ENCODE measurements at regions not wholly inside any gene's neighbourhood (a gene's known extent, or its start where the extent isn't known, plus 50 kb on each side); places are given as distances from the start of the nearest gene placed in this dataset.
"Not testable (repeated sequence)": the region's sequence is repeated elsewhere in the genome, so short reads cannot be mapped to it uniquely, and the experiment has no call there.

DNA sequence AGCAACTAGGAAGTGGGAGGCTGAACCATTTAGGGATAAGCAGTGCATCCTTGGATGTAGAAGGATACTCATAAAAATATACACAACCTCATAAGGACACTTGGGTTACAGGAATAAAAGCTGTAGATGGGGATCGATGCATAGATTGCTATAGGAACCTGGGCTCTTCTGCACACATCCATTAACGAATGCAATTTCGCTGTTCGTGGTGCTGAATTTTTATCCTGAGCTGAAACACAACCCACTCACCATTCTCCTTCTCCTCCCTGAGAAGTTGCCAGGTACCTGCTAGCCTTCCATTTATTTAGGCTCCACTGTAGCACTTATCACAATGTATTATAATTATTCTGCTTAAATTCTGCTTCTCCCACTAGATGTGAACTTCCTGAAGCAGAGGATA is 320.6 kb upstream of the BRINP1 start:
- no peak overlapping the region for H3K4me3 ChIP-seq (ENCODE audit: insufficient read depth, low read depth, low read length)
- H3K27me3 ChIP-seq (ENCODE audit: control insufficient read depth, insufficient read depth, low read length, poor library complexity, severe bottlenecking), result no peaks in the 10 kb centered on the region
- no peaks in the 10 kb centered on the region for H3K4me1 ChIP-seq (ENCODE audit: control insufficient read depth, insufficient read depth, low read length)
- WGBS, 2 experiments, result 27 to 36% methylated on average over 4 of the region's 4 CpGs
- H3K27ac ChIP-seq (ENCODE audit: insufficient read depth, low read depth, low read length, poor library complexity, severe bottlenecking), result no peak overlapping the region
- H3K9me3 ChIP-seq (ENCODE audit: control insufficient read depth, low read length), result no peaks in the 10 kb centered on the region
- no peaks in the 10 kb centered on the region for H3K36me3 ChIP-seq (ENCODE audit: control insufficient read depth, insufficient read depth, low read length)

DNA sequence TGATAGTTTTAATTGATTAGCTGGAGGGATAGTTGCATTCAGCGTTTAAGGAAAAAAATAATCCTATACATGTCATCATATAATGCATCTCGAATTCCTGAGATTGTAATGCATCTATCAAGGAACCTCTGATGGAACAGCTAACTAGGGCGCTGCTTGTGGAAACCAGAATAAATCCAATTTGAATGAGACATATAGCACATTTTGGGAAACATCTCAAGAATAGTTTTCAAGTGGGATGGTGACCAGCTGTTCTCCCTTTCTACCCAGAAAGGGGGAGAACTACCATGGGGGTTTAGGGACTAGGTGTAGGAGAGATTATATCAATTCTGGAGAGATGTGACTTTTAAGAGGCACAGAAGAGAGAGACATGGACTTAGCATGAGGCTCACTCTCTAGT is 319.3 kb upstream of the BRINP1 start:
- Histone ChIP-seq H3K27me3 (ENCODE audit: control insufficient read depth, insufficient read depth, low read length, poor library complexity, severe bottlenecking) (no peaks in the 10 kb centered on the region), H3K27ac (ENCODE audit: insufficient read depth, low read depth, low read length, poor library complexity, severe bottlenecking) (no peak overlapping the region), H3K9me3 (ENCODE audit: control insufficient read depth, low read length) (no peaks in the 10 kb centered on the region), H3K4me1 (ENCODE audit: control insufficient read depth, insufficient read depth, low read length) (no peaks in the 10 kb centered on the region), H3K4me3 (ENCODE audit: insufficient read depth, low read depth, low read length) (no peak overlapping the region), H3K36me3 (ENCODE audit: control insufficient read depth, insufficient read depth, low read length) (no peaks in the 10 kb centered on the region)
- WGBS, 2 experiments, result 85 to 92% methylated on average over 3 of the region's 3 CpGs

DNA sequence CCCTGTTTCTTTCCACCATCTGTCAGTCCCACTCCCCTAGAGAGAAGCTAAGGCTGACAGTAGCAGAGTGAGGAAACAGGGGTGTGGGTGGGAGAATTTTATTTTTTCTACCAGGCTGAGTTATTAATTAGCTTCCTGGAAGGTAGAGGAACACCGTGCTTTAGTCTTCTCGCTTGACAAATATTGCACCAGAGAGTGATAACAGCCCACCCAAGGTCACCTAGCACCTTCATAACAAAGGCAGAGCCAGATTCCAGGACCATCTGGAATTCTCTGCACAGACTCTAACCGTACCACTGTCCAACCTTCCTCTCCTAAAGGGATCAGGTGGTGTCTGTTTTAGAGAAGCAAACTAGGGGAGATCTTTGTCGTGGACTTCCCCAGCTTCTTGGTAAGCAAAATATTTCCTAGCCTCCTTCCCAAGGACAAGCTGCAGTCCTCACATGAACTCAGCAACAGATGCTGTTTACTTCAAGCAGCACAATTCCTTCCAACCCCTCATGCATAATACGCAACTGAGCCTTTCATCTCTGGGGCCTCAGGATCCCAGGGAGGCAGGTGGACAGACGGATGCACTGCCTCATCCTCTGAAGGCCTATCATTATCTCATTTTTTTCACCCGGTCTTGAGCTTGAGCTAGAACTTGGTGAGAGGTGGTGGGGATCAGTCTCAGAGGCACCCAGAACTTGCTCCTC is 308.7 kb upstream of the BRINP1 start:
- Histone ChIP-seq H3K27me3 (ENCODE audit: control insufficient read depth, insufficient read depth, low read length, poor library complexity, severe bottlenecking) (no peaks in the 10 kb centered on the region), H3K4me3 (ENCODE audit: insufficient read depth, low read depth, low read length) (no peak overlapping the region), H3K36me3 (ENCODE audit: control insufficient read depth, insufficient read depth, low read length) (no peaks in the 10 kb centered on the region), H3K4me1 (ENCODE audit: control insufficient read depth, insufficient read depth, low read length) (no peaks in the 10 kb centered on the region), H3K9me3 (ENCODE audit: control insufficient read depth, low read length) (no peaks in the 10 kb centered on the region), H3K27ac (ENCODE audit: insufficient read depth, low read depth, low read length, poor library complexity, severe bottlenecking) (no peak overlapping the region)
- 91 to 93% methylated on average over 7 of the region's 7 CpGs for WGBS, 2 experiments

DNA sequence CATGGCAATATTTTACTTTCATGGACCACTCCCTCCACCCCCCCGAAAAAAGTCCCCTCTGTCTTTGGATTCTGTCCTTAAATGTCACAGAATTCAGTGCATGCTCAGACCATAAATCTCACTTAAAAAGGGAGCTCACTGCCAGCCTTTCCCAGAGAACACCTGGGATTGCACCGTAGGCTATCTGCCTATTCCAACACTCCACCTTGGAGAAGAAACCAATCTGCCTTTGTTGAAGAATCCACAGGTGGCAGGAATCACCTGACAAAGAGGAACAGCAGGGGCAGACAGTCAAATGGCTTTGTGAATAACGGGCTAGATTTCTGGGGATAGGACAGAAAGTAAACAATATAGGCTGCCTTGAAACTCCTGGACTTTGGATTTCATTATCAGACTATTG is 306.7 kb upstream of the BRINP1 start:
- 57 to 58% methylated on average over 3 of the region's 3 CpGs for WGBS, 2 experiments
- Histone ChIP-seq H3K27me3 (ENCODE audit: control insufficient read depth, insufficient read depth, low read length, poor library complexity, severe bottlenecking) (no peaks in the 10 kb centered on the region), H3K4me1 (ENCODE audit: control insufficient read depth, insufficient read depth, low read length) (no peaks in the 10 kb centered on the region), H3K4me3 (ENCODE audit: insufficient read depth, low read depth, low read length) (no peak overlapping the region), H3K27ac (ENCODE audit: insufficient read depth, low read depth, low read length, poor library complexity, severe bottlenecking) (no peak overlapping the region), H3K9me3 (ENCODE audit: control insufficient read depth, low read length) (no peaks in the 10 kb centered on the region), H3K36me3 (ENCODE audit: control insufficient read depth, insufficient read depth, low read length) (no peaks in the 10 kb centered on the region)

DNA sequence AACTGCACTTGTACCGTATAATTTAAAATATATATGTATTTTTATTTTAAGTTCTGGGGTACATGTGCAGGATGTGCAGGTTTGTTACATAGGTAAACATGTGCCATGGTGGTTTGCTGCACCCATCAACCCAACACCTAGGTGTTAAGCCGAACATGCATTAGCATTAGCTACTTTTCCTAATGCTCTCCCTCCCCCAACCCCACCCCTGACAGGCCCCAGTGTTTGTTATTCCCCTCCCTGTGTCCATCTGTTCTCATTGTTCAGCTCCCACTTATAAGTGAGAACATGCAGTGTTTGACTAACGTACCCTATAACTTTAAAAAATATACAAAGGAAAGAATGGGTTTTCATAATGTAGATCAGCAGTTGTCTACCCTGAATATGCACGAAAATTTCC is 303.5 kb upstream of the BRINP1 start:
- not testable (repeated sequence) for H3K27ac ChIP-seq (ENCODE audit: insufficient read depth, low read depth, low read length, poor library complexity, severe bottlenecking); H3K9me3 ChIP-seq (ENCODE audit: control insufficient read depth, low read length); H3K36me3 ChIP-seq (ENCODE audit: control insufficient read depth, insufficient read depth, low read length); H3K4me3 ChIP-seq (ENCODE audit: insufficient read depth, low read depth, low read length); H3K27me3 ChIP-seq (ENCODE audit: control insufficient read depth, insufficient read depth, low read length, poor library complexity, severe bottlenecking); H3K4me1 ChIP-seq (ENCODE audit: control insufficient read depth, insufficient read depth, low read length)
- 87 to 92% methylated on average over 3 of the region's 4 CpGs for WGBS, 2 experiments

DNA sequence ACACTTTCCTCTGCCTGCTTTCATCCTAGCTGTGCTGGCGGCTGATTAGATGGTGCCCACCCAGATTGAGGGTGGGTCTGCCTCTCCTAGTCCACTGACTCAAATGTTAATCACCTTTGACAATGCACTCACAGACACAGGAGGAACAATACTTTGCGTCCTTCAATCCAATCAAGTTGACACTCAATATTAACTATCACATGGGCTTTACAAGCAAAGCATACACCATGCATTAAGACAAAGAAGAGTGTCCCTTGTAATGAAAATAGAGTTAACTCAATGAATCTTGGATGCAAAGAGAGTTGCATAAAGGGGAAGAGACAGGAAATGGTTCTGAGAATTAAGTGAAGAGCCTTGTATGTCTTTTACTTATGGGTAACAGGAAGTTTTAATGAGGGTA is 298.7 kb upstream of the BRINP1 start:
- 86 to 94% methylated on average over 2 of the region's 2 CpGs for WGBS, 2 experiments
- Histone ChIP-seq H3K27me3 (ENCODE audit: control insufficient read depth, insufficient read depth, low read length, poor library complexity, severe bottlenecking) (no peaks in the 10 kb centered on the region), H3K9me3 (ENCODE audit: control insufficient read depth, low read length) (no peaks in the 10 kb centered on the region), H3K4me1 (ENCODE audit: control insufficient read depth, insufficient read depth, low read length) (no peaks in the 10 kb centered on the region), H3K36me3 (ENCODE audit: control insufficient read depth, insufficient read depth, low read length) (no peaks in the 10 kb centered on the region), H3K4me3 (ENCODE audit: insufficient read depth, low read depth, low read length) (no peak overlapping the region), H3K27ac (ENCODE audit: insufficient read depth, low read depth, low read length, poor library complexity, severe bottlenecking) (no peak overlapping the region)

DNA sequence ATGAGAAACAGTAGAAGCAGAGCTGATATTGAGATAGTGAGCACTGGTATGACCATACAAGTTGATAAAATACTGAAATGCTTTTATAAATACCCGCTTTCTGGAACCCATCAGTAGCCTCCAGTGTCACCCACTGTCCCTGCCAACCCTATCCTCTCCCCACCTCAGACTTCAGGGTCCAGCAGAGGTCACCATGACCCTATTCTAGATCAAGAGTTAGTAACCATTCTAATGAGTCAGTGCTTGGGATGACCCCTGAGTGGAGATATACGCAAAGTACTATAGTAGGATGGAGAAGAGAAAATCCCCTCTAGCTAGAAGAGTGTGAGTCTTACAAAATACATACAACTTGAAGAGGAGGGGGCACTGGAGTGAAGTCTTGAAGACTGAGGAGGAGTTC is 297.9 kb upstream of the BRINP1 start:
- WGBS, 2 experiments, result 74 to 87% methylated on average over 2 of the region's 2 CpGs
- H3K36me3 ChIP-seq (ENCODE audit: control insufficient read depth, insufficient read depth, low read length), result no peaks in the 10 kb centered on the region
- no peak overlapping the region for H3K4me3 ChIP-seq (ENCODE audit: insufficient read depth, low read depth, low read length)
- no peaks in the 10 kb centered on the region for H3K4me1 ChIP-seq (ENCODE audit: control insufficient read depth, insufficient read depth, low read length)
- no peaks in the 10 kb centered on the region for H3K27me3 ChIP-seq (ENCODE audit: control insufficient read depth, insufficient read depth, low read length, poor library complexity, severe bottlenecking)
- no peaks in the 10 kb centered on the region for H3K9me3 ChIP-seq (ENCODE audit: control insufficient read depth, low read length)
- H3K27ac ChIP-seq (ENCODE audit: insufficient read depth, low read depth, low read length, poor library complexity, severe bottlenecking), result no peak overlapping the region

DNA sequence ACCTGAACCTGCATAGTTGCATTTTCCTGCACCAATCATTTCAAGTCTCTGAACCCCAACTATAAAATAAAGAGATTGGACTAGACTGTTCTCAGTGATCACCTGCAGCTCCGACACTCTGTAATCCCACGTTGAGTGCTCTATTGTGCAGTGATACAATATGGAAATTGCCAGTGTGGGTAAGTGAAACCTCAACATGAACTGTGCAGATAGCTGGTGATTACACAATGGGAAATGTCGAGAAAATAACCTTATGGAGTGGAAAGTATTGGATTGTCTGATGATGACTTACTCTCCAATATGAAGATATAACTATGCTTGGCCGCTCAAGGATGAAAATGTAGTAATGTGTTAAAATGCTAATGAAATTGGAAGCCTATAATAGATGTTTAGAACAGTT is 293.1 kb upstream of the BRINP1 start:
- Histone ChIP-seq H3K9me3 (ENCODE audit: control insufficient read depth, low read length) (no peaks in the 10 kb centered on the region), H3K27ac (ENCODE audit: insufficient read depth, low read depth, low read length, poor library complexity, severe bottlenecking) (no peak overlapping the region), H3K4me1 (ENCODE audit: control insufficient read depth, insufficient read depth, low read length) (no peaks in the 10 kb centered on the region), H3K27me3 (ENCODE audit: control insufficient read depth, insufficient read depth, low read length, poor library complexity, severe bottlenecking) (no peaks in the 10 kb centered on the region), H3K36me3 (ENCODE audit: control insufficient read depth, insufficient read depth, low read length) (no peaks in the 10 kb centered on the region), H3K4me3 (ENCODE audit: insufficient read depth, low read depth, low read length) (no peak overlapping the region)
- 93 to 96% methylated on average over 4 of the region's 4 CpGs for WGBS, 2 experiments

DNA sequence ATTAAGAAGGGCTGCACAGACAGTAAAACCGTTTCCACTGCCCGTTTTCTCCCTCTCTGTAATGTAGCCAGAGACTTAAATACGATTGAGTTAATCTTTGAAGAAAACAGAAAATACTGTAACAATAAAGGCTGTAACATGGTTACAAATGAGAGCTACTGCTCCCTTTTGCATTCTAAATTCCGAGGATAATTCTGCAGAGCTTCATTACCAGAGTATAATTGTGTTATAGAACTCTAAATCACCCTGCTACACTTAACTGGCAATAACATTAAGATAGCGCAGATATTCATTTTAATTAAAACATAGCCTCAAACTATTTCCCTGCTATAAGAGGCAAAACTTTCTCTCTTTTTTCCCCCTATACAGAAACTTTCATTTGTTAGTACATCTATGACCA is 283.7 kb upstream of the BRINP1 start:
- Histone ChIP-seq H3K27me3 (ENCODE audit: control insufficient read depth, insufficient read depth, low read length, poor library complexity, severe bottlenecking) (no peaks in the 10 kb centered on the region), H3K27ac (ENCODE audit: insufficient read depth, low read depth, low read length, poor library complexity, severe bottlenecking) (no peak overlapping the region), H3K36me3 (ENCODE audit: control insufficient read depth, insufficient read depth, low read length) (no peaks in the 10 kb centered on the region), H3K4me3 (ENCODE audit: insufficient read depth, low read depth, low read length) (no peak overlapping the region), H3K9me3 (ENCODE audit: control insufficient read depth, low read length) (no peaks in the 10 kb centered on the region), H3K4me1 (ENCODE audit: control insufficient read depth, insufficient read depth, low read length) (no peaks in the 10 kb centered on the region)
- WGBS, 2 experiments, result 78 to 80% methylated on average over 5 of the region's 5 CpGs

DNA sequence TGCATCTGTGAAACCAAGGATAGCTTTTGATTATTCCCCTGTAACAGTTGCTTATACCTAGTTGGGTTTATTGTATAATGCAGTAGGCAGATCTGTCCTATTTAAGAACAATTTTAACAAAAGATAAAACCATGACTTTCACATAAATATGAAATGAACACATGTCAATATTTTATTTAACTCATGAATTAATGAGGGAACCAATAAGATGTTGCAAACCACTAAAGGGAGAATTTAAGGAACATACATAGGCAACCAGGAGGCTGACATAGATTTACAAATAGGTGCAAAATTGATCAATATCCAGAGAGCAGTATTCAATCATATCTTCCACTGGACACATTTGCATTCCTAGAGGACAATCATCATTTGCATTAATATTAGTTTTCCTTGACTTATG is 280.0 kb upstream of the BRINP1 start:
- Histone ChIP-seq H3K4me3 (ENCODE audit: insufficient read depth, low read depth, low read length) (no peak overlapping the region), H3K4me1 (ENCODE audit: control insufficient read depth, insufficient read depth, low read length) (no peaks in the 10 kb centered on the region), H3K27ac (ENCODE audit: insufficient read depth, low read depth, low read length, poor library complexity, severe bottlenecking) (no peak overlapping the region), H3K27me3 (ENCODE audit: control insufficient read depth, insufficient read depth, low read length, poor library complexity, severe bottlenecking) (no peaks in the 10 kb centered on the region), H3K9me3 (ENCODE audit: control insufficient read depth, low read length) (no peaks in the 10 kb centered on the region), H3K36me3 (ENCODE audit: control insufficient read depth, insufficient read depth, low read length) (no peaks in the 10 kb centered on the region)

Data from ectodermal cell (in vitro differentiated cells).